Fibroblast of lung (primary cell): ENCODE measurements at regions not wholly inside any gene's neighbourhood (a gene's known extent, or its start where the extent isn't known, plus 50 kb on each side); places are given as distances from the start of the nearest gene placed in this dataset.

Experiments used
- DNase-seq, 2 donors: peaks; one replicate each; pipeline versions ENCODE4 v3.0.0 to v3.0.0-alpha.2; 2010; ENCODE audit warnings: low read depth in 2 of 2
- H2AFZ ChIP-seq: 2 replicates; pipeline ENCODE4 v1.5.1; 2012; ENCODE audit warnings: low read length, control low read depth, inconsistent platforms
- H3K27ac ChIP-seq: 2 replicates; pipeline ENCODE4 v1.5.1; 2011; ENCODE audit warnings: low read length, control low read depth; ENCODE audit not compliant: insufficient read depth
- H3K27me3 ChIP-seq: 2 replicates; pipeline ENCODE4 v1.5.1; 2011; ENCODE audit warnings: mild to moderate bottlenecking, low read length; ENCODE audit not compliant: control insufficient read depth, insufficient read depth
- H3K36me3 ChIP-seq: 2 replicates; pipeline ENCODE4 v1.5.1; 2011; ENCODE audit warnings: low read length; ENCODE audit not compliant: control insufficient read depth, insufficient read depth
- H3K4me1 ChIP-seq: 2 replicates; pipeline ENCODE4 v1.5.1; 2011; ENCODE audit warnings: low read length; ENCODE audit not compliant: control insufficient read depth, insufficient read depth; ENCODE audit errors: extremely low read depth
- H3K4me2 ChIP-seq: 2 replicates; pipeline ENCODE4 v1.5.1; 2011; ENCODE audit warnings: low read length, control low read depth; ENCODE audit not compliant: insufficient read depth; ENCODE audit errors: extremely low read depth
- H3K4me3 ChIP-seq, 4 experiments: fragments of 200-600 bp in 1 of 4; sonication (generic) in 1 of 4; replicated peaks in 1 of 4; 2 replicates each; pipeline ENCODE4 v1.5.1; 2011 to 2016; ENCODE audit warnings: low read length in 4 of 4, low read depth in 3 of 4, mild to moderate bottlenecking in 3 of 4, control low read depth in 2 of 4, inconsistent platforms in 1 of 4, mixed read lengths in 1 of 4; ENCODE audit not compliant: insufficient read depth in 1 of 4; ENCODE audit errors: control extremely low read depth in 1 of 4
- H3K79me2 ChIP-seq: 2 replicates; pipeline ENCODE4 v1.5.1; 2012; ENCODE audit warnings: mild to moderate bottlenecking, low read length, inconsistent platforms; ENCODE audit not compliant: control insufficient read depth, insufficient read depth
- H3K9ac ChIP-seq: 2 replicates; pipeline ENCODE4 v1.5.1; 2011; ENCODE audit warnings: mild to moderate bottlenecking, low read length, control low read depth; ENCODE audit not compliant: insufficient read depth
- H3K9me3 ChIP-seq: 2 replicates; pipeline ENCODE4 v1.5.1; 2012; ENCODE audit warnings: low read depth, low read length; ENCODE audit not compliant: control insufficient read depth, insufficient read depth
- H4K20me1 ChIP-seq: 2 replicates; pipeline ENCODE4 v1.5.1; 2011; ENCODE audit warnings: low read length; ENCODE audit not compliant: control insufficient read depth, insufficient read depth; ENCODE audit errors: extremely low read depth
- CTCF ChIP-seq, 2 donors: IDR thresholded peaks in 1 of 2; conservative IDR thresholded peaks in 1 of 2; 1 replicate in 1 of 2; 2 replicates in 1 of 2; pipeline ENCODE4 v1.5.1; 2011 to 2012; ENCODE audit warnings: low read length in 2 of 2, control low read depth in 1 of 2, inconsistent platforms in 1 of 2, low read depth in 1 of 2, mild to moderate bottlenecking in 1 of 2
- EZH2 ChIP-seq: IDR thresholded peaks from 2 replicates; pipeline ENCODE4 v1.5.1; 2012; ENCODE audit warnings: low read length, control low read depth, mild to moderate bottlenecking; ENCODE audit errors: missing control alignments

- no peak for DNase-seq
Measured at GRCh38 chr3:147809206-147809605, 400.0 kb downstream of the ZIC1 start.

GRCh38 chr3:147812186-147812911 is 403.2 kb downstream of the ZIC1 start:
- Histone ChIP-seq H3K9ac (no peak overlapping the region), H3K36me3 (no peaks in the 10 kb centered on the region), H3K4me1 (no peaks in the 10 kb centered on the region), H4K20me1 (no peaks in the 10 kb centered on the region), H3K79me2 (no peaks in the 10 kb centered on the region), H2AFZ (no peak overlapping the region), H3K9me3 (no peaks in the 10 kb centered on the region), H3K4me3 (no peak overlapping the region), H3K4me2 (no peak overlapping the region), H3K27me3 (no peaks in the 10 kb centered on the region), H3K27ac (no peak overlapping the region)
- no peak for TF ChIP-seq CTCF (conservative IDR thresholded peaks at IDR 0.05 in 1 of 2, IDR thresholded peaks at IDR 0.05 in 1 of 2; ENCODE audit: low read depth in 1 of 2, low read length in 2 of 2)
- no peak for TF ChIP-seq EZH2
- DNase-seq = no peak

More at GRCh38 chr3:147809206-147809605, 400.0 kb downstream of the ZIC1 start:
- Histone ChIP-seq H3K4me1 (no peaks in the 10 kb centered on the region), H3K9me3 (no peaks in the 10 kb centered on the region), H3K79me2 (no peaks in the 10 kb centered on the region), H3K4me3 (no peak overlapping the region), H2AFZ (no peak overlapping the region), H3K9ac (no peak overlapping the region), H3K27me3 (no peaks in the 10 kb centered on the region), H3K27ac (no peak overlapping the region), H4K20me1 (no peaks in the 10 kb centered on the region), H3K4me2 (no peak overlapping the region), H3K36me3 (no peaks in the 10 kb centered on the region)
- TF ChIP-seq CTCF (conservative IDR thresholded peaks at IDR 0.05 in 1 of 2, IDR thresholded peaks at IDR 0.05 in 1 of 2; ENCODE audit: low read depth in 1 of 2, low read length in 2 of 2) (no peak), EZH2 (no peak)

- Histone ChIP-seq H3K4me3 (no peak overlapping the region), H2AFZ (no peak overlapping the region), H3K36me3 (no peaks in the 10 kb centered on the region), H3K4me1 (no peaks in the 10 kb centered on the region), H3K27ac (no peak overlapping the region), H3K9ac (no peak overlapping the region), H3K27me3 (no peaks in the 10 kb centered on the region), H3K79me2 (no peaks in the 10 kb centered on the region), H4K20me1 (no peaks in the 10 kb centered on the region), H3K4me2 (no peak overlapping the region), H3K9me3 (no peaks in the 10 kb centered on the region)
- no peak for TF ChIP-seq CTCF (conservative IDR thresholded peaks at IDR 0.05 in 1 of 2, IDR thresholded peaks at IDR 0.05 in 1 of 2; ENCODE audit: low read depth in 1 of 2, low read length in 2 of 2)
- DNase-seq = no peak
Measured at GRCh38 chr3:147813256-147813655, 404.1 kb downstream of the ZIC1 start.
